ENCODE measurements at regions not wholly inside any gene's neighbourhood (a gene's known extent, or its start where the extent isn't known, plus 50 kb on each side); places are given as distances from the start of the nearest gene placed in this dataset.

DNA sequence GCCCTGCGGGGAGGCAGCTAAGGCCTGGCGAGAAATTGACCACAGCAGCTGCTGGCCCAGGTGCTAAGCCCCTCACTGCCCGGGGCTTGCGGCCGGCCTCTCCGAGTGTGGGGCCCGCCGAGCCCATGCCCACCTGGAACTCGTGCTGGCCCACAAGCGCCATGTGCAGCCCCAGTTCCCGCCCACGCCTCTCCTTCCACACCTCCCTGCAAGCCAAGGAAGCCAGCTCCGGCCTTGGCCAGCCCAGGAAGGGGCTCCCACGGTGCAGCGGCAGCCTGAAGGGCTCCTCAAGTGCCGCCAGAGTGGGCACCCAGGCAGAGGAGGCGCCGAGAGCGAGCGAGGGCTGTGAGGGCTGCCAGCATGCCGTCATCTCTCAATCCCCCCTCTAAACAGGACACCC lies 304.6 kb upstream of the FAM98A start:
- 96 to 98% methylated on average over 20 to 21 of the region's 21 CpGs for WGBS, 2 donors
- TF ChIP-seq, protein P1, sequence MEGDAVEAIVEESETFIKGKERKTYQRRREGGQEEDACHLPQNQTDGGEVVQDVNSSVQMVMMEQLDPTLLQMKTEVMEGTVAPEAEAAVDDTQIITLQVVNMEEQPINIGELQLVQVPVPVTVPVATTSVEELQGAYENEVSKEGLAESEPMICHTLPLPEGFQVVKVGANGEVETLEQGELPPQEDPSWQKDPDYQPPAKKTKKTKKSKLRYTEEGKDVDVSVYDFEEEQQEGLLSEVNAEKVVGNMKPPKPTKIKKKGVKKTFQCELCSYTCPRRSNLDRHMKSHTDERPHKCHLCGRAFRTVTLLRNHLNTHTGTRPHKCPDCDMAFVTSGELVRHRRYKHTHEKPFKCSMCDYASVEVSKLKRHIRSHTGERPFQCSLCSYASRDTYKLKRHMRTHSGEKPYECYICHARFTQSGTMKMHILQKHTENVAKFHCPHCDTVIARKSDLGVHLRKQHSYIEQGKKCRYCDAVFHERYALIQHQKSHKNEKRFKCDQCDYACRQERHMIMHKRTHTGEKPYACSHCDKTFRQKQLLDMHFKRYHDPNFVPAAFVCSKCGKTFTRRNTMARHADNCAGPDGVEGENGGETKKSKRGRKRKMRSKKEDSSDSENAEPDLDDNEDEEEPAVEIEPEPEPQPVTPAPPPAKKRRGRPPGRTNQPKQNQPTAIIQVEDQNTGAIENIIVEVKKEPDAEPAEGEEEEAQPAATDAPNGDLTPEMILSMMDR (IDR thresholded peaks at IDR 0.05; ENCODE audit: control extremely low read depth, extremely low read depth): no peak
- no peaks in the 10 kb centered on the region for H3K27me3 ChIP-seq (ENCODE audit: control insufficient read depth in 3 of 3, insufficient read depth in 3 of 3, low read length in 2 of 3)
- ATAC-seq (ENCODE audit: insufficient read depth, low FRiP score) (no peak), DNase-seq (no peak)
- no peaks in the 10 kb centered on the region for H3K36me3 ChIP-seq (ENCODE audit: control insufficient read depth in 4 of 4, insufficient read depth in 4 of 4, low read length in 4 of 4)
- no peak overlapping the region for H3K9ac ChIP-seq (ENCODE audit: insufficient read depth in 1 of 2, low read length in 2 of 2)
- no peak overlapping the region for H3K27ac ChIP-seq (ENCODE audit: low read depth in 1 of 2, low read length in 1 of 2)
- H3K9me3 ChIP-seq (ENCODE audit: control insufficient read depth in 4 of 4, insufficient read depth in 3 of 4, low read length in 3 of 4): peaks cover 0 to 6% (median under 1%) of the 10 kb centered on the region in 4 donors
- H3K4me1 ChIP-seq (ENCODE audit: control insufficient read depth in 5 of 5, insufficient read depth in 5 of 5, low read length in 5 of 5): no peaks in the 10 kb centered on the region
- H3K4me3 ChIP-seq: no peak overlapping the region

DNA sequence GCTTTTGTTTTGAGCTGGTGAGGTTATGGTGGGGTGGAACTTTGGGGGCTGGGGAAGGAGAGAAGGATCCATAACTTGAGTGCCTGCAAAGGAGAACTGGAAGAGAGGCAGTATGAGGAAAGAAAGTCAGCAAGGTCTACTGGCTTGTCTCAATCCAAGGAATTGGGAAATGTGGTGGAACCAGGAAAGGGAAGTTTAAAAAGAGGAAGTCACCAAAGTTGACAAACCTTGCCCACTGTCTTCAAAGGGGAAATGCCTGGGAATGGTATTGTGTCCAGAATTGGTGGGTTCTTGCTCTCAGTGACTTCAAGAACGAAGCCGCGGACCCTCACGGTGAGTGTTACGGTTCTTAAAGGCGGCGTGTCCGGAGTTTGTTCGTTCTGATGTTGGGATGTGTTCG lies 304.1 kb upstream of the FAM98A start:
- Histone ChIP-seq H3K27ac (ENCODE audit: low read depth in 1 of 2, low read length in 1 of 2) (no peak overlapping the region), H3K27me3 (ENCODE audit: control insufficient read depth in 3 of 3, insufficient read depth in 3 of 3, low read length in 2 of 3) (no peaks in the 10 kb centered on the region), H3K9me3 (ENCODE audit: control insufficient read depth in 4 of 4, insufficient read depth in 3 of 4, low read length in 3 of 4) (peaks cover 0 to 6% (median under 1%) of the 10 kb centered on the region in 4 donors), H3K4me3 (no peak overlapping the region), H3K4me1 (ENCODE audit: control insufficient read depth in 5 of 5, insufficient read depth in 5 of 5, low read length in 5 of 5) (no peaks in the 10 kb centered on the region), H3K36me3 (ENCODE audit: control insufficient read depth in 4 of 4, insufficient read depth in 4 of 4, low read length in 4 of 4) (no peaks in the 10 kb centered on the region), H3K9ac (ENCODE audit: insufficient read depth in 1 of 2, low read length in 2 of 2) (no peak overlapping the region)
- WGBS, 2 donors: 96 to 98% methylated on average over 10 of the region's 10 CpGs
- ATAC-seq (ENCODE audit: insufficient read depth, low FRiP score) (no peak), DNase-seq (no peak)
- TF ChIP-seq, protein P1 (IDR thresholded peaks at IDR 0.05; ENCODE audit: control extremely low read depth, extremely low read depth): no peak

DNA sequence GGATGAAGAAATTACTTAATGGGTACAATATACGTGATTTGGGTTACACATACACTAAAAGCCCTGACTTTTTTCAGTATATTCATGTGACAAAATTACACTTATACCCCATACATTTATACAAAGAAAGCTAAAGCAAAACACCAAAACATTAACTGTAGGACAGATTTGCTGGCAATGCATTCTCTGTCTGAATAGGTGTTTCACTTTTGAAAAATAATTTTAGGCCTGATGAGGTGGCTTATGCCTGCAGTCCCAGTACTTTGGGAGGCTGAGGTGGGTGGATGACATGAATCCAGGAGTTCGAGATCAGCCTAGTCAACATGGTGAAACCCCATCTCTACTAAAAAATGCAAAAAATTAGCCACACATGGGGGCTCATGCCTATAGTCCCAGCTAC lies 301.5 kb upstream of the FAM98A start:
- H3K9ac ChIP-seq (ENCODE audit: insufficient read depth in 1 of 2, low read length in 2 of 2): no peak overlapping the region
- ATAC-seq (ENCODE audit: insufficient read depth, low FRiP score): no peak
- peaks cover 0 to 6% (median under 1%) of the 10 kb centered on the region in 4 donors for H3K9me3 ChIP-seq (ENCODE audit: control insufficient read depth in 4 of 4, insufficient read depth in 3 of 4, low read length in 3 of 4)
- no peak overlapping the region for H3K27ac ChIP-seq (ENCODE audit: low read depth in 1 of 2, low read length in 1 of 2)
- no peaks in the 10 kb centered on the region for H3K4me1 ChIP-seq (ENCODE audit: control insufficient read depth in 5 of 5, insufficient read depth in 5 of 5, low read length in 5 of 5)
- no peaks in the 10 kb centered on the region for H3K27me3 ChIP-seq (ENCODE audit: control insufficient read depth in 3 of 3, insufficient read depth in 3 of 3, low read length in 2 of 3)
- H3K36me3 ChIP-seq (ENCODE audit: control insufficient read depth in 4 of 4, insufficient read depth in 4 of 4, low read length in 4 of 4): no peaks in the 10 kb centered on the region
- TF ChIP-seq, protein P1 (IDR thresholded peaks at IDR 0.05; ENCODE audit: control extremely low read depth, extremely low read depth): no peak
- 88 to 91% methylated on average over 2 of the region's 2 CpGs for WGBS, 2 donors
- DNase-seq: no peak
- H3K4me3 ChIP-seq: no peak overlapping the region

DNA sequence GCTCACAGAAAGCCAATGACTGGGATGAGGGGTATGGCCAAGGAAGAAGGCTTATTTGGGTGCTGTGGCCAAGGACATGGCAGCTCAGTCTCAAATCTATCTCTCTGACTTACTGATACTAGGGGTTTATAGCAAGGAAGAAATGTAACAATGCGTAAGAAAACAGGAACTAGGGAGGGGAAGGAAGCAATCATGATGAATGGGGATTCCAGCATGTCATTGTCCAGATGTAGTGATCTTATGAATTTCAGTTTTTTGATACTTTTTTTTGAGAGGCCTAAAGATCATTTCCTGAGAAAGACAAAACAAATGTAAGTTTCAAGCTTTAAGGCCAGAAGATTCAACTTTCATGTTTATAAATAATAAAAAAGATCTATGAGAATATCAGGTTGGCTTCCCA lies 298.6 kb upstream of the FAM98A start:
- H3K27me3 ChIP-seq (ENCODE audit: control insufficient read depth in 3 of 3, insufficient read depth in 3 of 3, low read length in 2 of 3): no peaks in the 10 kb centered on the region
- H3K27ac ChIP-seq (ENCODE audit: low read depth in 1 of 2, low read length in 1 of 2): no peak overlapping the region
- no peaks in the 10 kb centered on the region for H3K36me3 ChIP-seq (ENCODE audit: control insufficient read depth in 4 of 4, insufficient read depth in 4 of 4, low read length in 4 of 4)
- H3K9me3 ChIP-seq (ENCODE audit: control insufficient read depth in 4 of 4, insufficient read depth in 3 of 4, low read length in 3 of 4): peaks cover 0 to 2% (median 0%) of the 10 kb centered on the region in 4 donors
- H3K4me3 ChIP-seq: no peak overlapping the region
- H3K9ac ChIP-seq (ENCODE audit: insufficient read depth in 1 of 2, low read length in 2 of 2): no peak overlapping the region
- TF ChIP-seq, protein P1 (IDR thresholded peaks at IDR 0.05; ENCODE audit: control extremely low read depth, extremely low read depth): no peak
- no peak for DNase-seq
- ATAC-seq (ENCODE audit: insufficient read depth, low FRiP score): no peak
- 35 to 50% methylated on average over 1 of the region's 1 CpG for WGBS, 2 donors
- peaks cover 0 to 5% (median 0%) of the 10 kb centered on the region in 5 donors for H3K4me1 ChIP-seq (ENCODE audit: control insufficient read depth in 5 of 5, insufficient read depth in 5 of 5, low read length in 5 of 5)

All from lung (tissue), 11 donors.